DND-41 (cell line): ENCODE measurements at regions not wholly inside any gene's neighbourhood (a gene's known extent, or its start where the extent isn't known, plus 50 kb on each side); places are given as distances from the start of the nearest gene placed in this dataset.
"Not testable (repeated sequence)": the region's sequence is repeated elsewhere in the genome, so short reads cannot be mapped to it uniquely, and the experiment has no call there.

Experiments used
- ATAC-seq: fragments of 200-7000 bp; cut with Tn5 transposase; 3 replicates; pipeline ENCODE4 v1.9.1; 2021; ENCODE audit warnings: low read depth; ENCODE audit not compliant: insufficient read depth
- DNase-seq: peaks from one replicate; pipeline ENCODE4 v3.0.0-alpha.2; 2020
- H2AFZ ChIP-seq: 2 replicates; pipeline ENCODE4 v1.6.0; 2012; ENCODE audit warnings: low read depth, low read length
- H3K27ac ChIP-seq: 2 replicates; pipeline ENCODE4 v1.5.1; 2012; ENCODE audit warnings: low read length, inconsistent platforms
- H3K27me3 ChIP-seq: fragments of 200-600 bp; sonication (generic); 2 replicates; pipeline ENCODE4 v1.6.0; 2012; ENCODE audit warnings: low read length, mild to moderate bottlenecking, inconsistent platforms; ENCODE audit not compliant: insufficient read depth, poor library complexity
- H3K36me3 ChIP-seq: 2 replicates; pipeline ENCODE4 v1.5.1; 2012; ENCODE audit warnings: low read length, inconsistent platforms; ENCODE audit not compliant: insufficient read depth
- H3K4me1 ChIP-seq: 2 replicates; pipeline ENCODE4 v1.5.1; 2012; ENCODE audit warnings: mild to moderate bottlenecking, low read length; ENCODE audit not compliant: insufficient read depth
- H3K4me2 ChIP-seq: 2 replicates; pipeline ENCODE4 v1.6.0; 2012; ENCODE audit warnings: mild to moderate bottlenecking, moderate library complexity, low read length, inconsistent platforms; ENCODE audit not compliant: insufficient read depth
- H3K4me3 ChIP-seq, 2 experiments: fragments of 200-600 bp in 1 of 2; shearing (Covaris generic) in 1 of 2; 2 replicates each; pipeline ENCODE4 v1.5.1; 2012 to 2016; ENCODE audit warnings: inconsistent platforms in 2 of 2, low read length in 2 of 2, mild to moderate bottlenecking in 2 of 2, low read depth in 1 of 2, moderate library complexity in 1 of 2
- H3K79me2 ChIP-seq: 2 replicates; pipeline ENCODE4 v1.6.0; 2012; ENCODE audit warnings: low read length, inconsistent platforms; ENCODE audit not compliant: insufficient read depth
- H3K9ac ChIP-seq: 2 replicates; pipeline ENCODE4 v1.6.0; 2012; ENCODE audit warnings: low read depth, mild to moderate bottlenecking, inconsistent platforms, low read length, moderate library complexity
- H3K9me3 ChIP-seq: 2 replicates; pipeline ENCODE4 v1.5.1; 2012; ENCODE audit warnings: low read length, moderate library complexity, mild to moderate bottlenecking, inconsistent platforms; ENCODE audit not compliant: insufficient read depth, severe bottlenecking
- H4K20me1 ChIP-seq: 2 replicates; pipeline ENCODE4 v1.6.0; 2012; ENCODE audit warnings: low read length; ENCODE audit not compliant: insufficient read depth
- CTCF ChIP-seq: IDR thresholded peaks from 2 replicates; pipeline ENCODE4 v1.5.1; 2012; ENCODE audit warnings: borderline replicate concordance, low read length, moderate library complexity, mild to moderate bottlenecking; ENCODE audit not compliant: poor library complexity, severe bottlenecking; ENCODE audit errors: extremely low read depth
- EZH2 ChIP-seq: IDR thresholded peaks from 3 replicates; pipeline ENCODE4 v1.6.1; 2012; ENCODE audit warnings: borderline replicate concordance, low read depth, mild to moderate bottlenecking, moderate library complexity, low read length, inconsistent platforms; ENCODE audit not compliant: severe bottlenecking

GRCh38 chr5:116872986-116873385 lies 298.4 kb upstream of the SEMA6A start:
- no peaks in the 10 kb centered on the region for H3K36me3 ChIP-seq
- TF ChIP-seq EZH2 (no peak), CTCF (no peak)
- H4K20me1 ChIP-seq = no peaks in the 10 kb centered on the region
- H3K4me1 ChIP-seq = no peaks in the 10 kb centered on the region
- H3K9me3 ChIP-seq = no peaks in the 10 kb centered on the region
- H3K4me3 ChIP-seq = no peak overlapping the region
- H3K9ac ChIP-seq = no peak overlapping the region
- DNase-seq (no peak), ATAC-seq (no peak)
- no peak overlapping the region for H3K27ac ChIP-seq
- H3K79me2 ChIP-seq = no peaks in the 10 kb centered on the region
- H2AFZ ChIP-seq = no peak overlapping the region
- H3K4me2 ChIP-seq = no peak overlapping the region
- no peaks in the 10 kb centered on the region for H3K27me3 ChIP-seq

GRCh38 chr5:116872486-116872885 lies 297.9 kb upstream of the SEMA6A start:
- Histone ChIP-seq H2AFZ (no peak overlapping the region), H3K4me1 (no peaks in the 10 kb centered on the region), H3K4me2 (no peak overlapping the region), H3K9ac (no peak overlapping the region), H3K79me2 (no peaks in the 10 kb centered on the region), H3K27me3 (no peaks in the 10 kb centered on the region), H3K4me3 (no peak overlapping the region), H4K20me1 (no peaks in the 10 kb centered on the region), H3K27ac (no peak overlapping the region), H3K36me3 (no peaks in the 10 kb centered on the region), H3K9me3 (no peaks in the 10 kb centered on the region)
- DNase-seq = no peak
- TF ChIP-seq CTCF = no peak
- TF ChIP-seq EZH2 = no peak
- ATAC-seq = no peak

GRCh38 chr5:116867825-116868224 lies 293.2 kb upstream of the SEMA6A start:
- not testable (repeated sequence) for H3K79me2 ChIP-seq, H2AFZ ChIP-seq, DNase-seq, H3K4me3 ChIP-seq, H3K9me3 ChIP-seq, H3K27ac ChIP-seq, H4K20me1 ChIP-seq, H3K27me3 ChIP-seq, H3K9ac ChIP-seq, H3K4me1 ChIP-seq, ATAC-seq, H3K36me3 ChIP-seq, H3K4me2 ChIP-seq

- no peak overlapping the region for H3K9ac ChIP-seq
- H3K4me2 ChIP-seq = no peak overlapping the region
These were observed 291.0 kb upstream of the SEMA6A start for GRCh38 chr5:116865651-116866050.

More at GRCh38 chr5:116865651-116866050, 291.0 kb upstream of the SEMA6A start:
- no peak overlapping the region for H3K27ac ChIP-seq
- H3K27me3 ChIP-seq = no peaks in the 10 kb centered on the region
- H3K4me1 ChIP-seq = no peaks in the 10 kb centered on the region
- no peaks in the 10 kb centered on the region for H4K20me1 ChIP-seq
- H3K36me3 ChIP-seq = no peaks in the 10 kb centered on the region
- TF ChIP-seq CTCF (no peak), EZH2 (no peak)
- no peaks in the 10 kb centered on the region for H3K9me3 ChIP-seq
- no peak for ATAC-seq
- H2AFZ ChIP-seq = no peak overlapping the region
- H3K4me3 ChIP-seq = no peak overlapping the region
- no peaks in the 10 kb centered on the region for H3K79me2 ChIP-seq
- DNase-seq = no peak
